Gastroesophageal sphincter (tissue), 3 donors: ENCODE measurements at regions not wholly inside any gene's neighbourhood (a gene's known extent, or its start where the extent isn't known, plus 50 kb on each side); places are given as distances from the start of the nearest gene placed in this dataset.

Source experiments
- CTCF ChIP-seq, 4 experiments: fragments of 200-600 bp in 2 of 4; fragments of 450-650 bp in 2 of 4; sonication (generic) in 1 of 4; IDR thresholded peaks; one replicate each; pipeline ENCODE4 v1.5.1; 2017 to 2019; ENCODE audit warnings: antibody characterized with exemption in 4 of 4, mild to moderate bottlenecking in 2 of 4, moderate library complexity in 2 of 4
- POLR2AphosphoS5 ChIP-seq: sonication (generic); formaldehyde crosslinking; IDR thresholded peaks from one replicate; pipeline ENCODE4 v1.6.1; 2017; ENCODE audit warnings: antibody characterized with exemption

GRCh38 chr11:76263657-76264056 is 57.4 kb upstream of the WNT11 start:
- no peak for TF ChIP-seq CTCF (IDR thresholded peaks at IDR 0.05)
- no peak for TF ChIP-seq POLR2AphosphoS5
